HL-60 (cell line): ENCODE measurements at regions not wholly inside any gene's neighbourhood (a gene's known extent, or its start where the extent isn't known, plus 50 kb on each side); places are given as distances from the start of the nearest gene placed in this dataset.

Source experiments
- CTCF ChIP-seq: IDR thresholded peaks from one replicate; pipeline ENCODE4 v1.5.1; 2011; ENCODE audit warnings: low read length, control low read depth, inconsistent platforms; ENCODE audit not compliant: insufficient read depth
- GABPA ChIP-seq: IDR thresholded peaks from 2 replicates; pipeline ENCODE4 v1.6.1; 2012; ENCODE audit warnings: low read depth

GRCh38 chr3:5319454-5319853, 131.9 kb downstream of the EDEM1 start:
- TF ChIP-seq CTCF (no peak), GABPA (no peak)
